Left colon (tissue), 2 donors: ENCODE measurements at regions not wholly inside any gene's neighbourhood (a gene's known extent, or its start where the extent isn't known, plus 50 kb on each side); places are given as distances from the start of the nearest gene placed in this dataset.
"Not testable (repeated sequence)": the region's sequence is repeated elsewhere in the genome, so short reads cannot be mapped to it uniquely, and the experiment has no call there.

Source experiments
- ATAC-seq: fragments of 200-7000 bp; cut with Tn5 transposase; one replicate; pipeline ENCODE4 v1.9.1; 2020; ENCODE audit warnings: mild to moderate bottlenecking, moderate library complexity
- DNase-seq, 2 donors: peaks; one replicate each; pipeline ENCODE4 v3.0.0-alpha.2; 2020
- intact Hi-C, 2 donors: fragments of 100-400 bp; cut with DNase I in 1 of 2; cut with micrococcal nuclease in 1 of 2; formaldehyde crosslinking; loops; one replicate each; pipeline versions ENCODE4 v1.11.2 to v1.14.0; 2022; cut with DNase I, micrococcal nuclease
- donor health status: DM: no; HTN: no; CAD: no.
- donor health status: DM: yes; HTN: yes; CAD: no.

- intact Hi-C loops: no loop called here
- DNase-seq (no peak), ATAC-seq (no peak)
Observed at GRCh38 chr1:221532071-221532773, 209.7 kb downstream of the DUSP10 start.

GRCh38 chr1:221541296-221541695, 200.6 kb downstream of the DUSP10 start:
- ATAC-seq (no peak), DNase-seq (no peak)
- intact Hi-C loops: no loop called here

- ATAC-seq (no peak), DNase-seq (no peak)
- intact Hi-C loops: no loop called here
Observed at GRCh38 chr1:221543529-221544120, 198.3 kb downstream of the DUSP10 start.

GRCh38 chr1:221548942-221549341, 192.9 kb downstream of the DUSP10 start:
- DNase-seq (no peak), ATAC-seq (no peak)
- intact Hi-C loops: no loop called here

GRCh38 chr1:221549815-221550214, 192.1 kb downstream of the DUSP10 start:
- no peak for DNase-seq
- intact Hi-C loops: no loop called here
- no peak for ATAC-seq

DNA sequence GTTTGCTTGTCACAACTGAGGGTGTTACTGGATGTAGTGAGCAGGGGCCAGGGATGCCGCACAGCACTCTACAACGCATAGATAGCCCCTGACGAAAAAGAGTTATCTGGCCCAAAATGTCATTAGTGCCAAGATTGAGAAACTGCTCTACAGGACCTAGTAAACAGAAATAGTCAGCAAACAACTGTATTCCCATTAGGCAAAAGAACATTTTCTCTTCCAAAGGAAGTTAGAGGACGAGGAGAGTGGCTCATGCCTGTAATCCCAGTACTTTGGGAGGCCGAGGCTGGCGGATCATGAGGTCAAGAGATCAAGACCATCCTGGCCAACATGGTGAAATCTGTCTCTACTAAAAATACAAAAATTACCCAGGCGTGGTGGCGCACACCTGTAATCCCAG, 189.1 kb downstream of the DUSP10 start:
- ATAC-seq, intact Hi-C loops, DNase-seq: not testable (repeated sequence)

- intact Hi-C loops: no loop called here
- no peak for ATAC-seq
- no peak for DNase-seq
Observed at GRCh38 chr1:221555689-221556433, 186.0 kb downstream of the DUSP10 start.

GRCh38 chr1:221556435-221556834, 185.5 kb downstream of the DUSP10 start:
- ATAC-seq (no peak), DNase-seq (no peak)
- intact Hi-C loops: no loop called here

DNA sequence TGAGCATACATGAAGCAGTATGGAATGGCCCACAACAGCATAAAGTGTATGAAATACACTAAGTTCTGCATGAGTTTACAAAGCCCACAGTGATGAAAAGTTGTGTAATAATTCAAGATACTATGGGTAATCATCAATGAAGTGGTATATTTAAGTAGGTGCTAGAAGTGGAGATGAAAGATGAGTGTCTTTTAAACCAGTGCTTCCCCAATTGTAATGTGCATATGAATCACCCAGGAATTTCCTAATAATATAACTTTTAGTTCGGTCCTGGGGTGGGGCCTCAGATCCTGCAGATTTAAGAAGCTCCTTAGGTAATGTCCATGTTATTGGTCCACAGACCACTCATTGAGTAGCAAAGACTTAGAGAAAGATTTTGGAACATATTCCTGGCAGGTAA, 184.9 kb downstream of the DUSP10 start:
- intact Hi-C loops: no loop called here
- DNase-seq (no peak), ATAC-seq (no peak)

DNA sequence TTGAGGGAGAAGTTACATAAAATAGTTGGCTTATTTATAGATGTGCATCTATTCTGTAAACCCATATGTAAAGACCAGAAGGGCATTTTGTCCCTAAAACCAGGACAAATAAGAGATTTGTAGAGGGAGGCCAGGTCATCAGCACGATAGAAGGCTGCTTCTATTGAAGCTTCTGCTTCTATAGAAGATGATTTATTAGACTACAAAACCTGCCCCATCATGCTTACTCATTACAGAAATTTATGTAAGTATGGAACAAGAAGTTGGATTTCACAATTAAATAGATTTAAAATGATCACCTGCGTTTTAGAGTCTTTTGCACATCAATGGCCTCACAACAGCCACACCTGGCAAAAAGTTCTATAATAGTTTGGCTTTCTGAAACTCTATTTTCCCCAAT, 183.5 kb downstream of the DUSP10 start:
- ATAC-seq: no peak
- intact Hi-C loops: no loop called here
- no peak for DNase-seq

GRCh38 chr1:221559911-221560310, 182.0 kb downstream of the DUSP10 start:
- DNase-seq (no peak), ATAC-seq (no peak)
- intact Hi-C loops: no loop called here

DNA sequence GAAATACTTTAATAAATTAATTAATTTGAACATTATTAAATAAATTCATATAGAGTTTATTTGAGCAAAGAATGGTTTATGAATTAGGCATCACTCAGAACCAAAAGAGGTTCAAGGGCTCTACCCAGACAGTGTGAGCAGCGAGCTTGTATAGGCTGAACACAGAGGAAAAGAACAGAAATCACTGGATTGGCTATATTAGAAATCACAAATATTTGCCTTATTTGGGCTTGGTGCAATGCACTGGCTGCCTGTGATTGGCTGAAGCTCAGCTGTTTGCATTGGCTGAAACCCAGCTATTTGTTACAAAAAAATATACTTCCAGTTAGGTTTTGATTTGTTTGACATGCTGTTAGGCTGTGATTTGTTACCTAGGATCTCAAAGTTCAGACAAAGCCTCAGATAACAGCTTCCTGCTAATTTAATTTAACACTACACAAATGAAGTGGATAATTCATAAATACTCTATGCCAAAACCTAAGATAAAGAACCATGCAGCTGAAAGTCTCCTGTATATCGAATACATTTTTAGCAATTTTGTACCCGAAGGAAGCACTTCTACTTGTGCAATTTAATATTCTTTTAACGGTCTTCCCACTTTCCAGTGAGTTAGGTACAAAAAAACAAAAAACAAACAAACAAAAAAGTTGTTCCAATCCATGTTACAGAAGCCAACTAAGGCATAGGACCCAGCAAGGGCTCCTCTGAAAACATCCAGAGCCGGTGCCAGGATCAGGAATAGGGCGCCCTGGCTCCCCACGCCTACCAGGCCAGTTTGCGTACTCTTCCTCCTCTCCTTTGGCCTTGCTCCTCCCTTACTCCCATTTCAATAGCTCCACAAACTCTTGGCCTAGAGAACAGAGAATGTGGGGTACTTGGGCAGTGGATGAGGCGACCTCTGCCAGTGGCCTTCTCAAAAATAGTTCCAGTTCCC, 179.1 kb downstream of the DUSP10 start:
- DNase-seq: no peak
- intact Hi-C loops: no loop called here
- no peak for ATAC-seq

DNA sequence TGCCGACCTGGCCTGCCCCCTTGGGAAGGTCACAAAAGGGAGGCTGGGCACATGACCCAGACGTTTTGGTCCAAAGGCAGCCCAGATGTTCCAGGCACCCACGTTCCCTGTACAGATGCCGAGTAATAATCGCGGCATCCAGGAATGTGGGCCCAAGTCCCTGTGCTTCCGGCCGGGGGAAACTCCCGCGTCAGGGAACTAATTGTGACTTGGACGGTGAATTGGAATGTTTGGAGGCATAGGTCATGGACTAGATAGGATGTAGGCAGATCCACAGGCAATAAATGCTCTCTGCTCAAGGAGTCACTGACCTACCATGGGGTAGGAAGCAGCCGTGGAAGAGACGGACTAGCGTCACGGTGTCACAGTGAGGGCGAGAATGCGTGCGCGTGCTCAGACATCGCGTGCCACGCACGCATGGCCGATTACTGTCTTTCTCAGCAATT, 178.4 kb downstream of the DUSP10 start:
- intact Hi-C loops: no loop called here
- ATAC-seq: no peak
- no peak for DNase-seq

DNA sequence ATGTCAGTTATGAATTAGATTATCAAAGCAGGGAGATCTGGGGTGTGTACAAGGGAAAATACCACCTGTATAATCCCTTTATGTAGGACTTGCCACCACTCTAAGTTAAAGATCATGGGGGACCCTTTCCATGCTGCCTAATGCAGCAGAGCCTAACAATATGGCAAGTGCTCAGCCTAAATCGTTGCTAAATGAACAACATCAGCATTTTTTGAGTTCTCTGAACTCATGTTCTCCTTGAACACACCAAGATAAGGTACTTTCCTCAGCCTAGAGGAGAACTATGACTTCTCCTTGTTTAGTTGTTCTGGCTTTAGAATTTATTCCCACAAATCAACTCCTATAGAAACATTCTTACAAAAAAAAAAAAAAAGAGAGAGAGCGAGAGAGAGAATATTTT, 177.0 kb downstream of the DUSP10 start:
- intact Hi-C loops: no loop called here
- ATAC-seq (no peak), DNase-seq (no peak)

- no peak for ATAC-seq
- no peak for DNase-seq
- intact Hi-C loops: no loop called here
Observed at GRCh38 chr1:221565711-221566110, 176.2 kb downstream of the DUSP10 start.

DNA sequence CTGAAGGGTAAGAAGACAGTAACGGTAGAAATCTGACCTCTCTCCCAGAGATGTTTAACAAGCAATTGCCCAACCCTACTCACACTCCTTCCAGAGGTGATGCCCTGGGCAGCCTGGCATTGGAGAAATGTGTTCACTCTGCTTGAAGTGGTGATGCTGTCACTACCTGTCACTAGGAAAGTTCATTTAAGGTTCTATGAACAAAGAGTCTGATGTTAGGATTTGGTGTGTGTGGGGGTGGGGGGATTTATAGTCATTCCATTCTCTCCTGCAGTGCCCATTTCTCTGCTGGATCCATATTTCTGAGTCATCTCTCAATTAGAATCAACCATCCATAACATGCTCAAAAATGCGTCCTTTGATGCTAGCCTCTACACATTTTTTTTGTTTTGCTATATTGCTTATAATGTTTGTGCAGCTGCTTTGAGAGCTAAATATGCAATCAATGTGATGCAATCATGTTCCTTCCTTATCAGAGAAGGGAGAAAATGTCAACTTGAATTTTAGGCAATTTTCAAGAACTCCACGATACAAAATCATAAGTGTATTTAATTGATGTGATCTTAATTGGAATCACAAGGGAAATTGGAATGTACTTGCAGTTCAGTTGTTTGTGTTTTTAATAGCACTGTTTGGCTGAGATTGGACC, 173.9 kb downstream of the DUSP10 start:
- intact Hi-C loops: no loop called here
- no peak for ATAC-seq
- no peak for DNase-seq

DNA sequence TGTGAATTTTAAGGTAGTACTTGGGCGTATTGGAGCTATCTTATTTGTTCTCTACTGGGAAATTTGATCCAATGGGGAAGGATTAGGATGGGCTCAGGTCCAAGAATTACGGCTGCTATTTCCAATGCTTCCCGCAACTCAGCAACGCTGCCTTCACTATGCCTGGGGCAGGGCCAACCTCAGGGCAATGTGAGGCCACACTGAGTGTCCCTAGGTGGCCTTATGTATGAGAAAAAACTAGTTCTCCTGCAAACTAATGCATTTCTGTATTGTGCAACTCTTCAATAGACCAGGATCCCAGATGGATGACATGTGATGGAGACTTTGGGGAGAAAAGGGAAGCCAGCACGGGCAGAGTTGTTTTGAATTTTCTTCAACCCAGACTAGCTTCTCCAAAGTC, 168.1 kb downstream of the DUSP10 start:
- ATAC-seq (no peak), DNase-seq (no peak)
- intact Hi-C loops: no loop called here

- ATAC-seq (no peak), DNase-seq (no peak)
- intact Hi-C loops: no loop called here
Observed at GRCh38 chr1:221574529-221574928, 167.4 kb downstream of the DUSP10 start.

DNA sequence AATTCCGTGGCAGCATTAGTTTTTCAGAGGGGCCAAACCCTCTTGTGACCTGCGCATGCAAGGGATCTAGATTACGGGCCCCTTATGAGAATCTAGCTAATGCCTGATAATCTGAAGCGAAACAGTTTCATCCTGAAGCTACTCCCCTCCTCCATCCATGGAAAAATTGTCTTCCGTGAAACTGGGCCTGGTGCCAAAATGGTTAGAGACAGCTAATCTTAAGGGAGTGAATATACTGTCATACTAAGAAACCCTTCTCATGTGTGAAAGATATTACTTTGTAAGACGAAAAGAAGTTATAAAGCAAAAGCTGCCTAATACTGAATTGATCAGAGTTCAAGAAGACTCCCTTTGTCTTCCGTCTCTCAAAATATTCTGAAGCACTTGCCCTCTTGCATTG, 166.3 kb downstream of the DUSP10 start:
- DNase-seq: no peak
- intact Hi-C loops: no loop called here
- no peak for ATAC-seq
